HL-60 (cell line): ENCODE measurements at regions not wholly inside any gene's neighbourhood (a gene's known extent, or its start where the extent isn't known, plus 50 kb on each side); places are given as distances from the start of the nearest gene placed in this dataset.

Source experiments
- POLR2AphosphoS5 ChIP-seq: IDR thresholded peaks from 2 replicates; pipeline ENCODE4 v1.6.1; 2012; ENCODE audit warnings: low read depth
- TF ChIP-seq, protein P1 (sequence below): IDR thresholded peaks from one replicate; pipeline ENCODE4 v1.5.1; 2011; ENCODE audit warnings: low read length, control low read depth, inconsistent platforms; ENCODE audit not compliant: insufficient read depth
- TF ChIP-seq, protein P2 (sequence below): IDR thresholded peaks from 2 replicates; pipeline ENCODE4 v1.6.1; 2012; ENCODE audit warnings: low read depth; ENCODE audit not compliant: insufficient replicate concordance

- TF ChIP-seq, protein P1, sequence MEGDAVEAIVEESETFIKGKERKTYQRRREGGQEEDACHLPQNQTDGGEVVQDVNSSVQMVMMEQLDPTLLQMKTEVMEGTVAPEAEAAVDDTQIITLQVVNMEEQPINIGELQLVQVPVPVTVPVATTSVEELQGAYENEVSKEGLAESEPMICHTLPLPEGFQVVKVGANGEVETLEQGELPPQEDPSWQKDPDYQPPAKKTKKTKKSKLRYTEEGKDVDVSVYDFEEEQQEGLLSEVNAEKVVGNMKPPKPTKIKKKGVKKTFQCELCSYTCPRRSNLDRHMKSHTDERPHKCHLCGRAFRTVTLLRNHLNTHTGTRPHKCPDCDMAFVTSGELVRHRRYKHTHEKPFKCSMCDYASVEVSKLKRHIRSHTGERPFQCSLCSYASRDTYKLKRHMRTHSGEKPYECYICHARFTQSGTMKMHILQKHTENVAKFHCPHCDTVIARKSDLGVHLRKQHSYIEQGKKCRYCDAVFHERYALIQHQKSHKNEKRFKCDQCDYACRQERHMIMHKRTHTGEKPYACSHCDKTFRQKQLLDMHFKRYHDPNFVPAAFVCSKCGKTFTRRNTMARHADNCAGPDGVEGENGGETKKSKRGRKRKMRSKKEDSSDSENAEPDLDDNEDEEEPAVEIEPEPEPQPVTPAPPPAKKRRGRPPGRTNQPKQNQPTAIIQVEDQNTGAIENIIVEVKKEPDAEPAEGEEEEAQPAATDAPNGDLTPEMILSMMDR = no peak
- no peak for TF ChIP-seq POLR2AphosphoS5
- TF ChIP-seq, protein P2, sequence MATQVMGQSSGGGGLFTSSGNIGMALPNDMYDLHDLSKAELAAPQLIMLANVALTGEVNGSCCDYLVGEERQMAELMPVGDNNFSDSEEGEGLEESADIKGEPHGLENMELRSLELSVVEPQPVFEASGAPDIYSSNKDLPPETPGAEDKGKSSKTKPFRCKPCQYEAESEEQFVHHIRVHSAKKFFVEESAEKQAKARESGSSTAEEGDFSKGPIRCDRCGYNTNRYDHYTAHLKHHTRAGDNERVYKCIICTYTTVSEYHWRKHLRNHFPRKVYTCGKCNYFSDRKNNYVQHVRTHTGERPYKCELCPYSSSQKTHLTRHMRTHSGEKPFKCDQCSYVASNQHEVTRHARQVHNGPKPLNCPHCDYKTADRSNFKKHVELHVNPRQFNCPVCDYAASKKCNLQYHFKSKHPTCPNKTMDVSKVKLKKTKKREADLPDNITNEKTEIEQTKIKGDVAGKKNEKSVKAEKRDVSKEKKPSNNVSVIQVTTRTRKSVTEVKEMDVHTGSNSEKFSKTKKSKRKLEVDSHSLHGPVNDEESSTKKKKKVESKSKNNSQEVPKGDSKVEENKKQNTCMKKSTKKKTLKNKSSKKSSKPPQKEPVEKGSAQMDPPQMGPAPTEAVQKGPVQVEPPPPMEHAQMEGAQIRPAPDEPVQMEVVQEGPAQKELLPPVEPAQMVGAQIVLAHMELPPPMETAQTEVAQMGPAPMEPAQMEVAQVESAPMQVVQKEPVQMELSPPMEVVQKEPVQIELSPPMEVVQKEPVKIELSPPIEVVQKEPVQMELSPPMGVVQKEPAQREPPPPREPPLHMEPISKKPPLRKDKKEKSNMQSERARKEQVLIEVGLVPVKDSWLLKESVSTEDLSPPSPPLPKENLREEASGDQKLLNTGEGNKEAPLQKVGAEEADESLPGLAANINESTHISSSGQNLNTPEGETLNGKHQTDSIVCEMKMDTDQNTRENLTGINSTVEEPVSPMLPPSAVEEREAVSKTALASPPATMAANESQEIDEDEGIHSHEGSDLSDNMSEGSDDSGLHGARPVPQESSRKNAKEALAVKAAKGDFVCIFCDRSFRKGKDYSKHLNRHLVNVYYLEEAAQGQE = no peak
Observed at GRCh38 chr9:105091004-105091640, 153.3 kb upstream of the SLC44A1 start.
